ENCODE measurements at regions not wholly inside any gene's neighbourhood (a gene's known extent, or its start where the extent isn't known, plus 50 kb on each side); places are given as distances from the start of the nearest gene placed in this dataset.

DNA sequence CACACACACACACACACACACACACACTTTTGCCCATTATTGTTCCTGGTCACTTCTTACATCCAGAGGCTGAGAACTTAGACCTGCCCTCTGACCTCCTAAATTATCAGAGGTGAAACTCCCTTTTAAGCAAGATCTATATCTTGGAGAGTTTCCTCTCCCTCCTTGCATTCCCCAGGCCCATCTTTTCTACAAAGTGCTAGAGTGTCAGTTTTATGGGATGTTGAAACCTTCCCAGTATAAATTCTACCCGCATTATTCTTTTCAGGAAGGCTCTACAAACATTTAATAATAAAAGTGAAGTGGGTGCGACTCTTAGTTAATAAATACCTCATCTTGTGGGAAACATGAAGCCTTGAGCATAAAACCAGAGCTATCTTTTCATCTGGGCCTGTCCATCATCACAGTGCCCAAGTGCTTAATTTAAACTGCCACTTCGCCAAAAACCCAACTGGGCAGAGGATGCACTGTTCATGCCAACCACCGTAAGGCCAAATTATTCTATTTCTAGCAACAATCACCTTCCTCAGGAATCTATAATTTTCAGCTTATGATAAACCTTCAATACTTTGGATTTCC, 458.2 kb upstream of the RUNX1 start:
- intact Hi-C loops (cut with micrococcal nuclease; ENCODE audit: unreplicated experiment) = no loop called here

DNA sequence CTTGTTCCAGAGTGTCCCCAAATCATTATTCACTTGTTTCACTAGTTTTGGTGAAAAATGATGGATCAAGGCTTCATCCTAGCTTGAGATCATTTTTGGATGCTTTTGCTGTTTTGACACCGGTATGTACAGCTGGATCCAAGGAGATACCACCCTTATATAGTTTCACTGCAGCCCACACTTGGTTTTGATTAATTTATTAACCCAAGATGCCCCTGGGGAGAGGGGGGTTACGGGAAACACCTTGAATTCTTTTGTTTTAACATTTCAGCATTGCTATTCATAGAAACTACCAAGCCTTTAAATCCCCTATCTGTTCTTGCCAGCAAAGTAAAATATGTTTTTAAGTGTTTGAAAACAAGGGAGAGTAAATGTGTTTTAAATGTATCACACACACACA, 457.7 kb upstream of the RUNX1 start:
- intact Hi-C loops (cut with micrococcal nuclease; ENCODE audit: unreplicated experiment) = no loop called here
- DNase-seq (ENCODE audit: low read depth, low spot score) = no peak
- CTCF ChIA-PET = no interaction called here
- ATAC-seq = no peak
- POLR2A ChIA-PET = no interaction called here
- Histone ChIP-seq H3K9me3 (ENCODE audit: control insufficient read depth, insufficient read depth, low read depth, low read length) (no peaks in the 10 kb centered on the region), H3K36me3 (ENCODE audit: control insufficient read depth, insufficient read depth, low read length) (no peaks in the 10 kb centered on the region), H3K27ac (ENCODE audit: low read length) (no peak overlapping the region), H3K27me3 (ENCODE audit: control insufficient read depth, insufficient read depth, low read length) (no peaks in the 10 kb centered on the region; the same call in 1 of the 2 replicates), H3K4me3 (ENCODE audit: low read depth in 2 of 2, low read length in 2 of 2) (no peak overlapping the region), H3K4me1 (ENCODE audit: control insufficient read depth, insufficient read depth, low read length) (no peaks in the 10 kb centered on the region)
- TF ChIP-seq SIN3A (IDR thresholded peaks at IDR 0.05; ENCODE audit: borderline replicate concordance, insufficient read depth, low read depth, low read length) = no peak
- TF ChIP-seq POLR2AphosphoS5 (IDR thresholded peaks at IDR 0.05; ENCODE audit: low read depth, low read length) = no peak
- TF ChIP-seq, protein P1, sequence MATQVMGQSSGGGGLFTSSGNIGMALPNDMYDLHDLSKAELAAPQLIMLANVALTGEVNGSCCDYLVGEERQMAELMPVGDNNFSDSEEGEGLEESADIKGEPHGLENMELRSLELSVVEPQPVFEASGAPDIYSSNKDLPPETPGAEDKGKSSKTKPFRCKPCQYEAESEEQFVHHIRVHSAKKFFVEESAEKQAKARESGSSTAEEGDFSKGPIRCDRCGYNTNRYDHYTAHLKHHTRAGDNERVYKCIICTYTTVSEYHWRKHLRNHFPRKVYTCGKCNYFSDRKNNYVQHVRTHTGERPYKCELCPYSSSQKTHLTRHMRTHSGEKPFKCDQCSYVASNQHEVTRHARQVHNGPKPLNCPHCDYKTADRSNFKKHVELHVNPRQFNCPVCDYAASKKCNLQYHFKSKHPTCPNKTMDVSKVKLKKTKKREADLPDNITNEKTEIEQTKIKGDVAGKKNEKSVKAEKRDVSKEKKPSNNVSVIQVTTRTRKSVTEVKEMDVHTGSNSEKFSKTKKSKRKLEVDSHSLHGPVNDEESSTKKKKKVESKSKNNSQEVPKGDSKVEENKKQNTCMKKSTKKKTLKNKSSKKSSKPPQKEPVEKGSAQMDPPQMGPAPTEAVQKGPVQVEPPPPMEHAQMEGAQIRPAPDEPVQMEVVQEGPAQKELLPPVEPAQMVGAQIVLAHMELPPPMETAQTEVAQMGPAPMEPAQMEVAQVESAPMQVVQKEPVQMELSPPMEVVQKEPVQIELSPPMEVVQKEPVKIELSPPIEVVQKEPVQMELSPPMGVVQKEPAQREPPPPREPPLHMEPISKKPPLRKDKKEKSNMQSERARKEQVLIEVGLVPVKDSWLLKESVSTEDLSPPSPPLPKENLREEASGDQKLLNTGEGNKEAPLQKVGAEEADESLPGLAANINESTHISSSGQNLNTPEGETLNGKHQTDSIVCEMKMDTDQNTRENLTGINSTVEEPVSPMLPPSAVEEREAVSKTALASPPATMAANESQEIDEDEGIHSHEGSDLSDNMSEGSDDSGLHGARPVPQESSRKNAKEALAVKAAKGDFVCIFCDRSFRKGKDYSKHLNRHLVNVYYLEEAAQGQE (IDR thresholded peaks at IDR 0.05; ENCODE audit: insufficient read depth in 1 of 2, low read depth in 2 of 2, low read length in 1 of 2) = no peak
- TF ChIP-seq CTCF (IDR thresholded peaks at IDR 0.05) = no peak
- no peak for TF ChIP-seq TCF7L2 (IDR thresholded peaks at IDR 0.05; ENCODE audit: low read depth, low read length)
- in situ Hi-C loops (cut with HindIII; ENCODE audit: low pct_unique_long_range_greater_than_20kb, low sequenced_read_pairs) = no loop called here
- BruUV-seq (replicated peaks) = no TSS peak

More for the DNA sequence above, 458.2 kb upstream of the RUNX1 start:
- Histone ChIP-seq H3K9me3 (ENCODE audit: control insufficient read depth, insufficient read depth, low read depth, low read length) (no peaks in the 10 kb centered on the region), H3K27ac (ENCODE audit: low read length) (no peak overlapping the region), H3K4me3 (ENCODE audit: low read depth in 2 of 2, low read length in 2 of 2) (no peak overlapping the region), H3K36me3 (ENCODE audit: control insufficient read depth, insufficient read depth, low read length) (no peaks in the 10 kb centered on the region), H3K27me3 (ENCODE audit: control insufficient read depth, insufficient read depth, low read length) (no peaks in the 10 kb centered on the region; the same call in 1 of the 2 replicates), H3K4me1 (ENCODE audit: control insufficient read depth, insufficient read depth, low read length) (no peaks in the 10 kb centered on the region)
- TF ChIP-seq SIN3A (IDR thresholded peaks at IDR 0.05; ENCODE audit: borderline replicate concordance, insufficient read depth, low read depth, low read length) = no peak
- TF ChIP-seq, protein P1 (IDR thresholded peaks at IDR 0.05; ENCODE audit: insufficient read depth in 1 of 2, low read depth in 2 of 2, low read length in 1 of 2) = no peak
- no peak for TF ChIP-seq TCF7L2 (IDR thresholded peaks at IDR 0.05; ENCODE audit: low read depth, low read length)
- no peak for TF ChIP-seq POLR2AphosphoS5 (IDR thresholded peaks at IDR 0.05; ENCODE audit: low read depth, low read length)
- TF ChIP-seq CTCF (IDR thresholded peaks at IDR 0.05) = no peak
- DNase-seq (ENCODE audit: low read depth, low spot score) (no peak), ATAC-seq (no peak)
- CTCF ChIA-PET = no interaction called here
- in situ Hi-C loops (cut with HindIII; ENCODE audit: low pct_unique_long_range_greater_than_20kb, low sequenced_read_pairs) = no loop called here
- BruUV-seq (replicated peaks) = no TSS peak
- POLR2A ChIA-PET = no interaction called here
